ENCODE measurements at regions not wholly inside any gene's neighbourhood (a gene's known extent, or its start where the extent isn't known, plus 50 kb on each side); places are given as distances from the start of the nearest gene placed in this dataset.

DNA sequence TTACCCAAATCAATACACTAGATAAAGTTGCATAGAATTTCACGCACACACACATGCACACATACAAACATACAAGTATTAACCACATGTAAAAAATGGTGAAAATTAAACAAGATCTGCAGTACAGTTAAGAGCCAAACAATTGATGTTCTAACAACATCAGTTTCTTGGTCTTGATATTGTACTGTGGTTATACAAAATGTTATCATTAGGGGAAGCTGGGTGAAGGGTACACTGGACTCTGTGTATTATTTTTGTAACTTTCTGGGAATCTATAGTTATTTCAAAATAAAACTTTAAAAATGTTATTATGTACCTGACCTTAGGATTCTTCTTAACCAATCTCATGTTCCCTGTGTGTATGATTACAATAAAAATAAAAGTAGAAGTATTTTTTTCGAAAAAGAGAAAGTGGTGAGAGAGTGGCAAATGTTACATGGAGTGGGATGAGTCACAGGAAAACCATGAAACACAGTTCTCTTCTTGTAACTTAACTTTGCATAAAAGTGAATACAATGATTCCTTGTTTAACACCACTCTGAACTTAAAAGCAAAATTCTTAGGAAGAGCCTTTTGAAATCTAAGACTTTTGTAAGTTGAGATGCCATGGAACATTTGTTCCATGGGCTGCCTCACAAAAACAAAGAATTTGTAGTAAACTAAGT lies 101.6 kb upstream of the RUNX1 start:
- TF ChIP-seq, protein P1, sequence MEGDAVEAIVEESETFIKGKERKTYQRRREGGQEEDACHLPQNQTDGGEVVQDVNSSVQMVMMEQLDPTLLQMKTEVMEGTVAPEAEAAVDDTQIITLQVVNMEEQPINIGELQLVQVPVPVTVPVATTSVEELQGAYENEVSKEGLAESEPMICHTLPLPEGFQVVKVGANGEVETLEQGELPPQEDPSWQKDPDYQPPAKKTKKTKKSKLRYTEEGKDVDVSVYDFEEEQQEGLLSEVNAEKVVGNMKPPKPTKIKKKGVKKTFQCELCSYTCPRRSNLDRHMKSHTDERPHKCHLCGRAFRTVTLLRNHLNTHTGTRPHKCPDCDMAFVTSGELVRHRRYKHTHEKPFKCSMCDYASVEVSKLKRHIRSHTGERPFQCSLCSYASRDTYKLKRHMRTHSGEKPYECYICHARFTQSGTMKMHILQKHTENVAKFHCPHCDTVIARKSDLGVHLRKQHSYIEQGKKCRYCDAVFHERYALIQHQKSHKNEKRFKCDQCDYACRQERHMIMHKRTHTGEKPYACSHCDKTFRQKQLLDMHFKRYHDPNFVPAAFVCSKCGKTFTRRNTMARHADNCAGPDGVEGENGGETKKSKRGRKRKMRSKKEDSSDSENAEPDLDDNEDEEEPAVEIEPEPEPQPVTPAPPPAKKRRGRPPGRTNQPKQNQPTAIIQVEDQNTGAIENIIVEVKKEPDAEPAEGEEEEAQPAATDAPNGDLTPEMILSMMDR (IDR thresholded peaks at IDR 0.05): no peak
- no peak for TF ChIP-seq POLR2A (IDR thresholded peaks at IDR 0.05)

Measured in tibial nerve (tissue), 3 donors.